ENCODE measurements at regions not wholly inside any gene's neighbourhood (a gene's known extent, or its start where the extent isn't known, plus 50 kb on each side); places are given as distances from the start of the nearest gene placed in this dataset.

GRCh38 chr12:77315407-77315806, 250.0 kb upstream of the E2F7 start:
- no peak for TF ChIP-seq POLR2AphosphoS5 (IDR thresholded peaks at IDR 0.05)
- TF ChIP-seq CTCF (IDR thresholded peaks at IDR 0.05): no peak
